ENCODE measurements at regions not wholly inside any gene's neighbourhood (a gene's known extent, or its start where the extent isn't known, plus 50 kb on each side); places are given as distances from the start of the nearest gene placed in this dataset.

GRCh38 chr4:85233516-85233915 lies 241.4 kb upstream of the ARHGAP24 start:
- H3K4me3 ChIP-seq (ENCODE audit: low read depth, low read length, poor library complexity, severe bottlenecking): no peak overlapping the region

GRCh38 chr4:85243857-85244256 lies 231.1 kb upstream of the ARHGAP24 start:
- no peak for TF ChIP-seq EZH2 (IDR thresholded peaks at IDR 0.05; ENCODE audit: borderline replicate concordance, low read depth, low read length, poor library complexity, severe bottlenecking)
- TF ChIP-seq CTCF (conservative IDR thresholded peaks at IDR 0.05; ENCODE audit: low read depth, low read length): no peak
- H3K27ac ChIP-seq (ENCODE audit: low read depth, low read length, poor library complexity, severe bottlenecking): no peak overlapping the region
- ChIA-PET POLR2A (ENCODE audit: low non-redundant PET) (no interaction called here), CTCF (no interaction called here)
- DNase-seq (ENCODE audit: low spot score): no peak
- H3K9me3 ChIP-seq (ENCODE audit: low read depth, low read length, poor library complexity, severe bottlenecking): no peaks in the 10 kb centered on the region
- no peak overlapping the region for H3K4me3 ChIP-seq (ENCODE audit: low read depth, low read length, poor library complexity, severe bottlenecking)
- no peaks in the 10 kb centered on the region for H3K4me1 ChIP-seq (ENCODE audit: insufficient read depth, low read length, poor library complexity, severe bottlenecking)
- no TSS peak for BruUV-seq (replicated peaks)
- intact Hi-C loops (cut with micrococcal nuclease; ENCODE audit: unreplicated experiment): no loop called here
- no peaks in the 10 kb centered on the region for H3K27me3 ChIP-seq (replicated peaks; ENCODE audit: insufficient read depth, low read depth, low read length, poor library complexity)
- H3K36me3 ChIP-seq (ENCODE audit: insufficient read depth, low read length, poor library complexity, severe bottlenecking): no peaks in the 10 kb centered on the region

More at GRCh38 chr4:85233516-85233915, 241.4 kb upstream of the ARHGAP24 start:
- no peaks in the 10 kb centered on the region for H3K4me1 ChIP-seq (ENCODE audit: insufficient read depth, low read length, poor library complexity, severe bottlenecking)
- ChIA-PET CTCF (no interaction called here), POLR2A (ENCODE audit: low non-redundant PET) (no interaction called here)
- intact Hi-C loops (cut with micrococcal nuclease; ENCODE audit: unreplicated experiment): no loop called here
- no peaks in the 10 kb centered on the region for H3K36me3 ChIP-seq (ENCODE audit: insufficient read depth, low read length, poor library complexity, severe bottlenecking)
- DNase-seq (ENCODE audit: low spot score): no peak
- no peak for TF ChIP-seq EZH2 (IDR thresholded peaks at IDR 0.05; ENCODE audit: borderline replicate concordance, low read depth, low read length, poor library complexity, severe bottlenecking)
- no peak for TF ChIP-seq CTCF (conservative IDR thresholded peaks at IDR 0.05; ENCODE audit: low read depth, low read length)
- no TSS peak for BruUV-seq (replicated peaks)
- H3K27me3 ChIP-seq (replicated peaks; ENCODE audit: insufficient read depth, low read depth, low read length, poor library complexity): no peaks in the 10 kb centered on the region
- H3K9me3 ChIP-seq (ENCODE audit: low read depth, low read length, poor library complexity, severe bottlenecking): no peaks in the 10 kb centered on the region
- no peak overlapping the region for H3K27ac ChIP-seq (ENCODE audit: low read depth, low read length, poor library complexity, severe bottlenecking)

DNA sequence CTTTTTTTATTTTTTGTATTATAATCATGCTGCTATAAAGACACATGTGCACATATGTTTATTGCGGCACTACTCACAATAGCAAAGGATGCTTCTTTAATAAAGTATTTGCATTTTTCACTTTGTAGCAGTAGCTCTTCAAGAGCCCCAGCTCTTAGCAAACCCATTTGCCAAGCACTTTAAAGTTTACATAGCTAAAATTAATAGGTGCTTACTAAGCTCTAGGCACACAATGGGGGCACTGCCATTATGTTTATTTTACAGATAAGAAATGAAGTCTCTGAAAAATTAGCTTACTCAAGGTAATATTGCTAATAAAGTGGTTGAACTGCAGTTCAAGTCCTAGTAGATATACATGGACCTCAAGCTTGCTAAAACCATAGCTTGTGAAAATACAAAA lies 230.3 kb upstream of the ARHGAP24 start:
- no peak for DNase-seq (ENCODE audit: low spot score)
- Histone ChIP-seq H3K4me1 (ENCODE audit: insufficient read depth, low read length, poor library complexity, severe bottlenecking) (no peaks in the 10 kb centered on the region), H3K36me3 (ENCODE audit: insufficient read depth, low read length, poor library complexity, severe bottlenecking) (no peaks in the 10 kb centered on the region), H3K27ac (ENCODE audit: low read depth, low read length, poor library complexity, severe bottlenecking) (no peak overlapping the region), H3K27me3 (replicated peaks; ENCODE audit: insufficient read depth, low read depth, low read length, poor library complexity) (no peaks in the 10 kb centered on the region), H3K9me3 (ENCODE audit: low read depth, low read length, poor library complexity, severe bottlenecking) (no peaks in the 10 kb centered on the region), H3K4me3 (ENCODE audit: low read depth, low read length, poor library complexity, severe bottlenecking) (no peak overlapping the region)
- intact Hi-C loops (cut with micrococcal nuclease; ENCODE audit: unreplicated experiment): no loop called here
- ChIA-PET POLR2A (ENCODE audit: low non-redundant PET) (no interaction called here), CTCF (interaction anchor here (0.6 kb wide), 1 partner anchor 13 kb away, joined by 3 read pairs; no protein-coding TSS in a partner anchor)
- TF ChIP-seq EZH2 (IDR thresholded peaks at IDR 0.05; ENCODE audit: borderline replicate concordance, low read depth, low read length, poor library complexity, severe bottlenecking) (no peak), CTCF (conservative IDR thresholded peaks at IDR 0.05; ENCODE audit: low read depth, low read length) (no peak)
- BruUV-seq (replicated peaks): no TSS peak
